Left lobe of liver (tissue), 2 donors: ENCODE measurements at regions not wholly inside any gene's neighbourhood (a gene's known extent, or its start where the extent isn't known, plus 50 kb on each side); places are given as distances from the start of the nearest gene placed in this dataset.

Source experiments
- ATAC-seq: fragments of 200-7000 bp; cut with Tn5 transposase; one replicate; pipeline ENCODE4 v1.9.1; 2020; ENCODE audit warnings: mild to moderate bottlenecking, moderate library complexity
- DNase-seq: peaks from one replicate; pipeline ENCODE4 v3.0.0-alpha.2; 2020; ENCODE audit warnings: low spot score
- donor health status: DM: no; HTN: no; CAD: no; lungs with moderate emphysema.
- donor health status: DM: no; HTN: yes; CAD: no.

- no peak for DNase-seq
- no peak for ATAC-seq
Measured at GRCh38 chr3:34175636-34176176, 377.3 kb downstream of the PDCD6IP start.

DNA sequence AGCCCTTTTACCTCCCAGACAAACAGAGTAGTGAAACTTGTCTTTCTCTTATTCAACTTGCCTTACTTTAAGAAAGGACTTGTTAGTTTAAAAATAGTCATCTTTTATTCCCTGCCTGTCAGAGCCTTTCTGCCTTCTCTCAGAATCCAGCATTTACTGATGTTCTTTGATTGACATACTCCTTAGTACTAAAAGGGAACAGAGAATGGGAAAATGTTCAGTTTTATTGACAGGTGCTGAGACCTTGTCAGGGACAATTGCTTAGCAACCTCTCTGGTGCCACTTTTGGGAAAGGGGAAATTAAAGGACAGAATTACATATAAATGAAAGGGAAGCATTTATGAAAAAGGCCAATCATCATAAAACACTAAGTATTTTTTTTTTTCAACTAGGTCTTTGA is 378.3 kb downstream of the PDCD6IP start:
- ATAC-seq, result no peak

DNA sequence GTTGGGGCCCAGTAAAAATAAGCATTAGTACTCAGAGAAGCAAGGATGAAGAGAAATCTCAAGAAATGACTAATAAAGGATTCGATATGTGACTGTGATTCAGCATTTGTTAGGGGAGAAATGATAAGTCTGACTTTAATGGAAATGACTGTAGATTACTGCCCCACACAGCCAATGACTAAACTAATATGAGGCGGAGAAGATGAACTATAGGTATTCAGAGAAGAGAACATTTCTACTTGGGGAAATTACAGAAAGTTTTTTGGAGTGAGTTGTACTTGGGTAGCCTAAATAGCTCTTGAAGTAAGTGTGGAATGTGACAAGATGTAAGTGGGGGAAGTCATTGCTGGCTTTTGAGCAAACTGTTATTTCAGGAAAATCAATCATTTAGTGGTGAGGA is 380.0 kb downstream of the PDCD6IP start:
- no peak for ATAC-seq
- no peak for DNase-seq

More for the DNA sequence above, 378.3 kb downstream of the PDCD6IP start:
- DNase-seq, result no peak

DNA sequence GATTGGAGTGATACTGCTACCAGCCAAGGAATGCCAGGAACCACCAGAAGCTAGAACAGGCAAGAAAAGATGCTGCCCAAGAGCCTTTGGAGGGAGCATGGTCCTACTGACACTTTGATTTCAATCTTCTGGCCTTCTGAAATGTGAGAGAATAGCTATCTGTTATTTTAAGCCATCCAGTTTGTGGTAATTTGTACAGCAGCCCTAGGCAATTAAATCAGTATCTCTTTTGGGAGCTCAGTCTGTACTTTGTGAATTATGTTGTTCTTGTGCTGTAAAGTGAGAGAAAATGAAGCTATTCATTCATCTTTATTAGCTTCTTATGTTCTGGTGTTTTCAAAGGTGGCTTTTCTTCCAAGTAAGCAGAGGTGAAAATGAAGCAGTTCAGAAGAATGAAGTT is 381.3 kb downstream of the PDCD6IP start:
- no peak for DNase-seq
- no peak for ATAC-seq

DNA sequence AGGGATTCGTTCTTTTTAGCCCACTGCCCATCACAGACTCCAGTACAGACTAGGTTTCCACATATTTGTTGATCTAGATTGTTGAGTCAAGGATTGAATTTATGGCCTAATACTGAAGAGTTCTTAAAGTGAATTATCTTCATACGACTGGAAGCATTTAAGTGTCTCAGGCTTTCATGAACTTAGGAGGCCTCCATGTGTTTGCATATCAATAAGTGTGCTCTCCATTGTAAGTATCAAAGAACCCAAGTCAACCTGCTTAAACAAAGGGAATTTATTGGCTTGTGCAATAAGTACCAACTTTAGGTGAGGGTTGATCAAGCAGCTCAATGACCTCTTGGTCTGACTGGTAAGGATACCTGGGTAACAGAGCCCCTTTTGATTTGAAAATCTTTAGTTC is 382.1 kb downstream of the PDCD6IP start:
- DNase-seq (no peak), ATAC-seq (no peak)

GRCh38 chr3:34183114-34183513 is 384.7 kb downstream of the PDCD6IP start:
- no peak for DNase-seq
- ATAC-seq, result no peak

DNA sequence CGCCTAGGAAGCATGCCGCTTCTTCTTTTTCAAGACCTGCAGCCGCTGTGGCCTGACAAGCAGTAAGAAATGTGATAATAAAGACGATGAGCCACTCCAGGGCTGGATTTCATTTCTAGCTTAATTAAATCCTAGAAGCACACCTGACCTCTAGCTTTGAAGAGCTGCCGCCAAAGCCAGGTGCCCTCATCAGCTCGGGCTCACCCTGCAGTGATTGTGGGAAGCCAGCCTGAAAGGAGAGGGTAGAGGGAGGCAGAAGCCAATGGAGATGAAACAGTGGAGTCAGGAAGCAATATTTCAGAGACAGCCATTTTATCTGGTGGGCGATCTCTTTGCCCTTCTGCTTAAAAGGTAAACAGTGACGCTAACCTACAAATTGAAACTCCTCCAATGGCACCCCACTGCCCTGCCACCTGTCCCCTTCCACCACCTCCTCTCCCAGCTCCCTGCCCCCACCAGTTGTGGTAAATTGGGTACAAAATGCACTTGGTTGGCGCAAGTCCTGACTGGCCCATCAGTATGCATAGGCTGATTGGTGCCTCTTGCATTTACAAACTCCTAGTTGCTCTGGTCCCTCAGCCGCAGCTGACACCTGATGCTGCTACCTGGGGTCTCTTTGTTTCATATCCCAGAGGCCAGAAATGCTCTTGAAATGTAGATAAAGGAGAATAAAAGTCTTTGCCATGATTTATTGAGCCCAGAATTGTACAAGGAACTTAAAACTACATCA is 385.3 kb downstream of the PDCD6IP start:
- DNase-seq, result no peak

GRCh38 chr3:34185301-34185700 is 386.9 kb downstream of the PDCD6IP start:
- DNase-seq, result no peak
- ATAC-seq, result no peak

More for the DNA sequence above, 385.3 kb downstream of the PDCD6IP start:
- ATAC-seq, result no peak

DNA sequence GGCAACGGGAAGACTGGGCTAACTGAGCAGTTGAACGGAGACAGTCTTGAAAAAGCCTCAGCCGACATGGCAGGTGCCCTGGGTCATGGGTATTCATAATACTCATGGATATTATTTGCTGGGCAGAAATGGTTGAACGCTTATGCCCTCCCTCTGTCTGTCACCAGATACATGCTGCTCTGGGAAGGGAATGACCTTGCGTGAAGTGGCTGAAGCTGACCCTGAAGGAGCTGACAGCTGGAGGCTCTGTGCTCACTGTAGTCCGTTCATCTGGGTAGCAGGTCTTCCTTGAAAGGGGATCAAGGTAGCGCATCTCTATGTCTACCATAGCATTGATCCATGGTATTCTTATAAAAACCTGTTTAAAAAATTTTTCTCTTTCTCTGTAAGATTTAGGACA is 390.7 kb downstream of the PDCD6IP start:
- DNase-seq, result no peak
- no peak for ATAC-seq

- ATAC-seq (no peak), DNase-seq (no peak)
Measured at GRCh38 chr3:34196914-34197313, 398.5 kb downstream of the PDCD6IP start.

DNA sequence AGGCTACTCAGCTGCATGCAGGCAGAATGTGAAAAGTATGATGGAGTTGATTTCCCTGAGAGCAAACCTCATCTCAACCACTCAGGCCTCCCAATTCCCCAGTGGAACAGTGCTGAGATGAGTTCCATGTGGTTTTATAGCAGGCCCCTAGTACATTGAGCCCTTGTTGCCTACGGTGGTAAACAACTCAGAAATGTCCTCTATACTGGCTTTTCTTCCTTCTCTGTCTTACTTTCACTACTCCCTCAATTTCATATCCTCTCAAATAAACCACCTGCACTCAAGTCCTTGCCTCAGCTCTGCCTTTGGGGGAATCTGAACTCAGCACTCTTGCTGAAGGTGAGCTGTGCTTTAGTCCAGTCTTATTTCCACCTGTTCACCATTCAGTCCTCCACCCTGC is 399.9 kb downstream of the PDCD6IP start:
- no peak for ATAC-seq
- DNase-seq, result no peak

GRCh38 chr3:34200576-34200975 is 402.1 kb downstream of the PDCD6IP start:
- ATAC-seq (no peak), DNase-seq (no peak)

- DNase-seq, result no peak
- ATAC-seq, result no peak
Measured at GRCh38 chr3:34202975-34203374, 404.5 kb downstream of the PDCD6IP start.

GRCh38 chr3:34203386-34203785 is 405.0 kb downstream of the PDCD6IP start:
- ATAC-seq, result no peak

GRCh38 chr3:34207002-34207401 is 408.6 kb downstream of the PDCD6IP start:
- no peak for DNase-seq
- ATAC-seq, result no peak

More at GRCh38 chr3:34203386-34203785, 405.0 kb downstream of the PDCD6IP start:
- DNase-seq, result no peak

DNA sequence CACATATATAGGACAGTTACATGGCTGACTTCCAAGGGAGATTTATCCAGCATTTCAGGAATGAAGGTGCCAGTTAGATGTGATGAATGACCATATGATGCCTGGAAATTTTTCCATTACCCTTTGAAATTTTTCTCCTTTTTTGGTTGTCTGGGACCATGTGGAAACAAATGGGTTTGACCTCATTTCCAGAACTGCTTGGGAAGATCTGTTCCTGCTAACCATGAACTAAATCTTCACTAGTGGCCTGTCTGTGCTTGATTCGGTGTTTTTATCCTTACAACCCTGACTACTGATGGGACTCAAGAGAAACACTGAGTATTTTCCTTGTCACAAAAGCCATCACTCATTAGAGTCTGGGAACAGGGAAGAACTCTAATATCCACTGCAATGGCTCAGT is 409.4 kb downstream of the PDCD6IP start:
- ATAC-seq, result no peak

DNA sequence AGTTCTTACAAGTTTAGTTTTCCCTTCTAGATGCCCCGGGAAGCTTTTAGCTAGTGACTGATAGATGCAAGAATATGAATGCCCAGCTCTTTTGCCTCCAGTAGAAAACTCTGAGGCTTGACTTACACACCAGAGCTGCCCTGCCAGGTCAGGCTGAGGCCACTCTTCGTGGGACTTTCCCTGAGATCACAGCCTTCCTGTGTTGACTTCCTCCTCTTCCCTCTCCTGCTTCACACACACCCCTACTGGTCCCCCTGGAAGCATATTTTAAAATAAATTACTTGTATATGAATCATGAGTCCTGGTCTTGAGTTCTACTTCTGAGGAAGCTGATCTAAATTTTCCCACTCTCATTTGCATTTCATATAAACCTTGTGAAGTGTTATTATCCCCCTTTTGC is 413.7 kb downstream of the PDCD6IP start:
- DNase-seq (no peak), ATAC-seq (no peak)

More for the DNA sequence above, 409.4 kb downstream of the PDCD6IP start:
- no peak for DNase-seq

- DNase-seq, result no peak
Measured at GRCh38 chr3:34212656-34213055, 414.2 kb downstream of the PDCD6IP start.

GRCh38 chr3:34213478-34213877 is 415.0 kb downstream of the PDCD6IP start:
- ATAC-seq (no peak), DNase-seq (no peak)

More at GRCh38 chr3:34212656-34213055, 414.2 kb downstream of the PDCD6IP start:
- peak; percentile 72 for ATAC-seq

GRCh38 chr3:34216711-34217335 is 418.4 kb downstream of the PDCD6IP start:
- DNase-seq, result no peak
- ATAC-seq, result no peak

DNA sequence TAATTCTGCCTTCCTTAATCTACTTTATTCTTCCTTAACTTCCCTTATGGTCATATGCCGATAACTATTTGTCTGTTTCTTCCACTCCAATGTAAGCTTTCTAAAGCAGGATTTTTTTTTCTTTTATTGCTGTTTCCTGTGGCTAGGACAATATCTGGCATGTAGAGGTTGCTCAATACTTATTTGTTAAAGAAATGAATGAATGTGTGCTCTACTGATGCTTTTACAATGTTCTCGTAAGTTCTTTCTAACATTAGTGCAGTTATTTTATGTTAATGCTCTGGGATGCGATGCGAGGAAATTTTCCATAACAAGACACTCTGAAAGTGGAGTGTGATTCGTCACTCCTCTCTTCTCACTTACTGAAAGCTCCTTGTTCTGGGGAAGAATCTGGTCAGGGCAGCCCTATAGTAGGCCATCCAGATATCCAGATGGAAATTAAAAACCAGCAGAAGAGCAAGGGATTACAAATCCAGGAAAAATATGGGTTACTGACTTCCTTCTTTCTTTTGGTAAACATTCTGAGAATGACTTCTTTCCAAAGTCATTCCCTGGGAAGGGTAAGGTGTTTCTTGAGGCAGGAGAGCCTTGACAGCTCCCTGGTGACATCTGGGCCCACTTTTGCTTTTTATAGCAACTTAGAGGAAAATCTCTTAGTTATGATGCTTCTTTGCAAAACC is 420.4 kb downstream of the PDCD6IP start:
- DNase-seq, result no peak
- ATAC-seq, result no peak

- no peak for ATAC-seq
- no peak for DNase-seq
Measured at GRCh38 chr3:34219556-34219955, 421.1 kb downstream of the PDCD6IP start.
